MM.1S (cell line): ENCODE measurements at regions not wholly inside any gene's neighbourhood (a gene's known extent, or its start where the extent isn't known, plus 50 kb on each side); places are given as distances from the start of the nearest gene placed in this dataset.

Source experiments
- DNase-seq: peaks from one replicate; pipeline ENCODE4 v3.0.0-alpha.2; 2015
- H2AFZ ChIP-seq: fragments of 300-600 bp; sonication (generic); 2 replicates; pipeline ENCODE4 v1.6.0; 2016; ENCODE audit warnings: antibody characterized with exemption, low read length
- H3F3A ChIP-seq: fragments of 300-600 bp; sonication (generic); 2 replicates; pipeline ENCODE4 v1.6.1; 2016; ENCODE audit warnings: mild to moderate bottlenecking, antibody characterized with exemption, low read length, moderate library complexity, mixed read lengths; ENCODE audit not compliant: insufficient read depth
- H3K27ac ChIP-seq: fragments of 300-600 bp; sonication (generic); 2 replicates; pipeline ENCODE4 v1.5.1; 2016; ENCODE audit warnings: mild to moderate bottlenecking, low read length
- H3K27me3 ChIP-seq: fragments of 300-600 bp; sonication (generic); replicated peaks from 2 replicates; pipeline ENCODE4 v1.6.0; 2016; ENCODE audit warnings: low read length; ENCODE audit not compliant: insufficient read depth
- H3K36me3 ChIP-seq: fragments of 300-600 bp; sonication (generic); replicated peaks from 2 replicates; pipeline ENCODE4 v1.6.1; 2016; ENCODE audit warnings: mild to moderate bottlenecking, low read length, mixed read lengths; ENCODE audit not compliant: insufficient read depth
- H3K4me1 ChIP-seq: fragments of 300-600 bp; sonication (generic); 2 replicates; pipeline ENCODE4 v1.6.1; 2016; ENCODE audit warnings: low read length, mixed read lengths
- H3K4me2 ChIP-seq: fragments of 300-600 bp; sonication (generic); 2 replicates; pipeline ENCODE4 v1.6.0; 2016; ENCODE audit warnings: low read depth, low read length
- H3K4me3 ChIP-seq: fragments of 300-600 bp; sonication (generic); 2 replicates; pipeline ENCODE4 v1.5.1; 2016; ENCODE audit warnings: low read length, mixed read lengths
- H3K79me2 ChIP-seq: fragments of 300-600 bp; sonication (generic); 2 replicates; pipeline ENCODE4 v1.6.1; 2016; ENCODE audit warnings: mixed run types, low read length, mixed read lengths
- H3K9ac ChIP-seq: fragments of 300-600 bp; sonication (generic); 2 replicates; pipeline ENCODE4 v1.6.1; 2016; ENCODE audit warnings: low read length, mixed read lengths
- H3K9me2 ChIP-seq: fragments of 300-600 bp; sonication (generic); replicated peaks from 2 replicates; pipeline ENCODE4 v1.6.1; 2016; ENCODE audit warnings: mild to moderate bottlenecking, low read length, mixed read lengths; ENCODE audit not compliant: insufficient read depth
- H3K9me3 ChIP-seq: fragments of 300-600 bp; sonication (generic); replicated peaks from 2 replicates; pipeline ENCODE4 v1.6.1; 2016; ENCODE audit warnings: mild to moderate bottlenecking, low read length, mixed read lengths; ENCODE audit not compliant: insufficient read depth
- H4K20me1 ChIP-seq: fragments of 300-600 bp; sonication (generic); 2 replicates; pipeline ENCODE4 v1.6.1; 2016; ENCODE audit warnings: mild to moderate bottlenecking, low read length, moderate library complexity, mixed read lengths; ENCODE audit not compliant: insufficient read depth
- EZH2 ChIP-seq: fragments of 300-600 bp; sonication (generic); optimal IDR thresholded peaks from 2 replicates; pipeline ENCODE3; 2017; ENCODE audit warnings: low read depth, mild to moderate bottlenecking, antibody characterized with exemption, low read length, mixed read lengths
- EZH2phosphoT487 ChIP-seq: fragments of 300-600 bp; sonication (generic); IDR thresholded peaks from 2 replicates; pipeline ENCODE4 v1.6.1; 2018; ENCODE audit warnings: antibody characterized with exemption, low read length
- TF ChIP-seq, protein P1 (sequence below): fragments of 300-600 bp; sonication (generic); IDR thresholded peaks from 2 replicates; pipeline ENCODE4 v1.5.1; 2016; ENCODE audit warnings: antibody characterized with exemption, low read length, mixed read lengths

DNA sequence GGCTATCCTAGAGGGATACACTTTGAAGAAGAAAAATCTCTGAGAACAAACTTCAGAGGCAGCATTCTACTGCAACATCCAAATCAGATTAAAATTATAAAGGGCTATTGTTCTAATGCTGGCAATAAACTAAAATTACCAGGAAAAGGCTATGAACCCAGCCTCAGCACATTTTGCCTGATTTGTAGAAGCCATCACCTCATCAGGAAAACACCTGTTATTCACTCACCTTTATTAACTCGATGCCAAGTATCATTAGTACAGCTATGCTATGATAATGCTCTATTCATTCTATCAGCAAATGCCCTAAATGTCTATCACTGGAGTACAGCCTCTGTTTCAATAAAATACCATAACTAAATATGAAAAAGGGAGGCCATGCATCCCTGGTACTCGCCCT is 510.2 kb downstream of the RASEF start:
- Histone ChIP-seq H3K27me3 (no peaks in the 10 kb centered on the region), H3K9me3 (no peaks in the 10 kb centered on the region), H3K9ac (no peak overlapping the region), H3K4me1 (no peaks in the 10 kb centered on the region), H3K4me3 (no peak overlapping the region), H3K9me2 (no peaks in the 10 kb centered on the region), H3K27ac (no peak overlapping the region), H2AFZ (no peak overlapping the region), H3K36me3 (no peaks in the 10 kb centered on the region), H3K4me2 (no peak overlapping the region), H3K79me2 (no peaks in the 10 kb centered on the region), H4K20me1 (no peaks in the 10 kb centered on the region), H3F3A (no peaks in the 10 kb centered on the region)
- DNase-seq, result no peak
- TF ChIP-seq EZH2phosphoT487 (no peak), EZH2 (no peak)
- TF ChIP-seq, protein P1, sequence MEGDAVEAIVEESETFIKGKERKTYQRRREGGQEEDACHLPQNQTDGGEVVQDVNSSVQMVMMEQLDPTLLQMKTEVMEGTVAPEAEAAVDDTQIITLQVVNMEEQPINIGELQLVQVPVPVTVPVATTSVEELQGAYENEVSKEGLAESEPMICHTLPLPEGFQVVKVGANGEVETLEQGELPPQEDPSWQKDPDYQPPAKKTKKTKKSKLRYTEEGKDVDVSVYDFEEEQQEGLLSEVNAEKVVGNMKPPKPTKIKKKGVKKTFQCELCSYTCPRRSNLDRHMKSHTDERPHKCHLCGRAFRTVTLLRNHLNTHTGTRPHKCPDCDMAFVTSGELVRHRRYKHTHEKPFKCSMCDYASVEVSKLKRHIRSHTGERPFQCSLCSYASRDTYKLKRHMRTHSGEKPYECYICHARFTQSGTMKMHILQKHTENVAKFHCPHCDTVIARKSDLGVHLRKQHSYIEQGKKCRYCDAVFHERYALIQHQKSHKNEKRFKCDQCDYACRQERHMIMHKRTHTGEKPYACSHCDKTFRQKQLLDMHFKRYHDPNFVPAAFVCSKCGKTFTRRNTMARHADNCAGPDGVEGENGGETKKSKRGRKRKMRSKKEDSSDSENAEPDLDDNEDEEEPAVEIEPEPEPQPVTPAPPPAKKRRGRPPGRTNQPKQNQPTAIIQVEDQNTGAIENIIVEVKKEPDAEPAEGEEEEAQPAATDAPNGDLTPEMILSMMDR, result no peak

DNA sequence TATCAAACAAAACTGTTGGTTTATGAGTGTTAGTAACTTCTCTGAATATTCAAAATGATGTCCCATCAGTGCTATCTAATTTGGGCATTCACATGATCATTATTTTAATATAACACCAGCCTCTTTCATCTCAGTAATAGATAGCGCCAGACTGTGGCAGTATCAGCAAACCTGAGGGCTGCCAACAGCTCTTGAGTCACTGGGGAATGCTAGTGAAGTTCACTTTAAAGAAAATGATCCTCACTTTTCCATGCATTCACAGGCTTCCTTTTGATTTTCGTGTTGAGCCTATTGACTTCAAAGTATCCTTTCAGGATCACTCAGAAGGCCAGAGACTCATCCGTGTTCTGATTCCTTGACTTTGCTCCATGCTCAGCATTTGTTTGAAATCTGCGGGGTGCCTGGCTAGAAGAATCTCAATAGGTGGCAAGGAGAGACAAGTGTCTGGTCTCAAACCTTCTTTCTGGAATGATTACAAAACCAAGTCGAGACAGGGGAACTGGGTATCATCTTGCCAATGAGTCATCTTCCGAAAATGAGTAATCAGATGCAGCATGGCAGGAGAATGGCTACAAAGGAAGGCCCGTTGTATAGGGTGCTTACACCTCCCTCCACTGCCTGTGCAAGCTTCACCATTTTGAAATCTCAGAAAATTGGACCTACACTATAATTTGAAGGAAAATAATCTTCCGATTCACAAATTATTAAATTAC is 509.1 kb downstream of the RASEF start:
- Histone ChIP-seq H3K4me2 (no peak overlapping the region), H3K27me3 (no peaks in the 10 kb centered on the region)
- DNase-seq, result no peak

DNA sequence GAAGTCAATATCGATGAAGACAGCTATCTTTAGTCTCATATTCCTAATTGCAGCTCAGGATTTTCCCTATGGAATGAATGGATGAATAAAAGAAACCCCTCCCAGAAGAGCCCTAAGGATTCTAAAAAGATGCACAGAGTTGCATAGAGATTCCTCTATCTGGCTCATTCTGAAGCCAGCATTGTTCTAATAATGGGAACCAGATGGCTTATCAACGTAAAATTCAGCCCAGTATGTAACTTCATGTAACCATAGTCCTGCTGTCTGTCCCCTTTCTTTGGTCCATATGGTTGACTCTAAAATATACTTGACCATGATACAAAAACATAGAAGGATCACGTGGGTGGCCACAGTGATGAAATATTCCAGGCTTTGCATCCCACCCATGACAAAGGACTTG is 508.6 kb downstream of the RASEF start:
- no peaks in the 10 kb centered on the region for H4K20me1 ChIP-seq
- H3F3A ChIP-seq, result no peaks in the 10 kb centered on the region
- no peak for DNase-seq
- no peaks in the 10 kb centered on the region for H3K4me1 ChIP-seq
- no peaks in the 10 kb centered on the region for H3K79me2 ChIP-seq
- H3K9ac ChIP-seq, result no peak overlapping the region
- TF ChIP-seq, protein P1, result no peak
- no peak for TF ChIP-seq EZH2
- TF ChIP-seq EZH2phosphoT487, result no peak
- no peaks in the 10 kb centered on the region for H3K27me3 ChIP-seq
- H3K36me3 ChIP-seq, result no peaks in the 10 kb centered on the region
- no peak overlapping the region for H2AFZ ChIP-seq
- no peaks in the 10 kb centered on the region for H3K9me2 ChIP-seq
- no peak overlapping the region for H3K27ac ChIP-seq
- no peak overlapping the region for H3K4me3 ChIP-seq
- no peak overlapping the region for H3K4me2 ChIP-seq
- no peaks in the 10 kb centered on the region for H3K9me3 ChIP-seq

More for the DNA sequence above, 509.1 kb downstream of the RASEF start:
- TF ChIP-seq EZH2 (no peak), EZH2phosphoT487 (no peak)
- TF ChIP-seq, protein P1, result no peak
- Histone ChIP-seq H3K27ac (no peak overlapping the region), H3K4me1 (no peaks in the 10 kb centered on the region), H3K9me3 (no peaks in the 10 kb centered on the region), H3K9me2 (no peaks in the 10 kb centered on the region), H4K20me1 (no peaks in the 10 kb centered on the region), H3K4me3 (no peak overlapping the region), H3K9ac (no peak overlapping the region), H3F3A (no peaks in the 10 kb centered on the region), H3K79me2 (no peaks in the 10 kb centered on the region), H2AFZ (no peak overlapping the region), H3K36me3 (no peaks in the 10 kb centered on the region)
